RPMI7951 (cell line): ENCODE measurements at regions not wholly inside any gene's neighbourhood (a gene's known extent, or its start where the extent isn't known, plus 50 kb on each side); places are given as distances from the start of the nearest gene placed in this dataset.
A peak's percentile ranks its signal among the peaks of the same experiment; 100 is the strongest.

Experiments used
- DNase-seq: peaks from one replicate; pipeline ENCODE4 v3.0.0-alpha.2; 2012; ENCODE audit warnings: low read depth

GRCh38 chr5:161134083-161134482 is 282.1 kb upstream of the ATP10B start:
- DNase-seq: no peak

DNA sequence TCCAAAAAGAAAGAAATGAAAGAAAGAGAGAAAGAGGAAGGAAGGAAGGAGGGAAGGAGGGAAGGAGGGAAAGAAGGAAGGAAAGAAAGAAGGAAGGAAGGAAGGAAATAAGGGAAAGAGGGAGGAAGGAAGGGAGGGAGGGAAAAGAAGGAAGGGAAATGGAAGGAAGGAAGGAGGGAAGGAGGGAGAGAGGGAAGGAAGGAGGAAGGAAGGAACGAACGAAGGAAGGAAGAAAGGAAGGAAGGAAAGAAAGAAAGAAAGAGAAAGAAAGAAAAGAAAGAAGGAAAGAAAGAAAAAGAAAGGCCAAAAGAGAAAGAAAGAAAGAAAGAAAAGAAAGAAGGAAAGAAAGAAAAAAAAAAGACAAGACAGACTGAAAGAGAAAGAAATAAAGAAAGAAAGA is 263.9 kb upstream of the ATP10B start:
- no peak for DNase-seq

DNA sequence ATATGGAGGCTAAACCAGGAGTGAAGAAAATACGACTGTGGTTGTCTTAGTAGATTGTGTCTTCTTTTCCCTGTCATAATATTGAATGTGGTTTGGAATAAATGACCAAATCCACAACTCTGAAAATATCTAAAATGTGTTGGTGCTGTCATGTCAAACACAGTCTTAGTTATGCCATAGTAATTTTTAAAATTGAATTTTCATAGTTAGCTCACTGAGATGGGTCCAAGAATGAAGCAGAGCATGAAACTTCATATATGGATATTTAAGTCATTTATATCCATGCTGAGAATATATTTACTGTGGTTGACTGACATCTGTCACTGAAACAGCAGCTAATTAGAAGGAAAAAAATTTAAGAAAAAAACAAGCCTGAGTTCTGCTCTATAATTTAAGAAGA is 260.4 kb upstream of the ATP10B start:
- DNase-seq: no peak

DNA sequence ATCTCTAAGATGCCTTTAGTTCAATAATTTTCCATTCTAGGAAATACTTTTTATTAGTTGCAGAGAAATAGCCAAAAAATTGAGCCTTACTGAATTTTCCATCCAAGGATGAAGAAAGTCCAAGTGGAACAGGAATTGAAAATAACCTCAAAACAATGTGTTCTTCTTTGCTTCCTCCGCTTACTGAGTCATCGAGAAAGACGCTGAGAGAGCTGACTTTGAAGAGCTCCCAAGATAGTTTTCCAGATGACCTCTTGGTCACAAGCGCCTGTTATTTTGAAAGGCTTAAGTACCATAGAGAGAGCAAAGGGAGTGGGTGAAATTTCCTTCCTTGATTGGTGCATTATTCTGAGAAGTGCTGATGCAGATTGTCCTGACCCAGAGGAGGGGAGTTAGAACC is 253.5 kb upstream of the ATP10B start:
- peak; percentile 17 for DNase-seq

- DNase-seq: no peak
These were observed 246.5 kb upstream of the ATP10B start for GRCh38 chr5:161098516-161098915.

DNA sequence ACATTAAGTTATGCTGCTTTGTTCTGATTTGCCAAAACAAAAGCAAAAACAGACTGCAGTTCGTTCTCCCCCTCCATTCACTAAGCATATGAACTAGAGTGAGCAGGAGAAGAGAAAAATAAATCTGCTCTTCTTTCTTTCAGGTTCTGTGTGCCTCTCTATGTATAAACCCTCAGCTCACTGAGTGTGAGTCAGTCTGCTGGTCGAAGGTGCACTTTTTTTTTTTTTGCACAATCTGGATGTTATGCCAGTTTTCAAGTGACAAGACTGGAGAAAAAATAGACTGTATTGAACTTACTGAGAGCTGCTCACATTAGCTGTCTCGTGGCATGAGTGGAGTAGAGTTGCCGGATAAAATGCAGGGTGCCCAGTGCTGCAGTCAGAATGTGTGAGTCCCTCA is 244.6 kb upstream of the ATP10B start:
- no peak for DNase-seq

DNA sequence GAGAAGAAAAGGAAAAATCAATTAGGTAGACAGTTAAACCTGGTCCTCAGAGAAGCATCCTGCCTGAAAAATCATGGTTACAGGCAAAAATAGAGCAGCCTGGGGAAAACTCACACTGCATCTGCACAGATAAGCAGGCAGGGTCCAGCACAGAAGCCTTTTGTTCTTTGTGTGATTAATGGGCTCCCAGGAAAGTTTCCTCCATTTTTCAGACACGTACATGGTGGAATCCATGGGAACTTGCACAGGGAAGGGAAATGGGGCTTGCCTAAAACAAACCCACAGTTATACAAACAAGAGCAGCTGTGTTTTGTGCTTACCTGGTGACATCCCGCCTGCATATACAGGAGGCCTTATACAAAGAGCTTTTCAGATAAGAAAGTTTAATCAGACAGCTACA is 243.9 kb upstream of the ATP10B start:
- DNase-seq: no peak

DNA sequence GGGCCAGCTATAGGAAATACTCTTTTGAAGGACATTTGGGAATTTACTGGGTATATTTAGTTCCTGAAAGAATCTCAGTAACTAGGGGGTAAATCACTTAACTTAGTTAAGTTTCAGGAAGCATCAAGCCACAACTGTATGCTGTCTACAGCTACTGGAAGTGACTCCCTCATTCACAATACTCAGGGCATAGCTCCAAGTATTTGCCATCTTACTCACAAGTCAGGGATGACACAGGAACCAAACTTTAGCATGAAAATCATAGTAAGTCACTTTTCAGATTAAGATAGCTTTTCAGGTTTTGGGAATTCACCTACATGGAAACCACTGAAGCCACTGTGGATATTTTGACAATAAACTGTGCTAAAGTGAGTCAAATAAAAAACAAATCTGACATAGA is 242.4 kb upstream of the ATP10B start:
- DNase-seq: peak; percentile 18

DNA sequence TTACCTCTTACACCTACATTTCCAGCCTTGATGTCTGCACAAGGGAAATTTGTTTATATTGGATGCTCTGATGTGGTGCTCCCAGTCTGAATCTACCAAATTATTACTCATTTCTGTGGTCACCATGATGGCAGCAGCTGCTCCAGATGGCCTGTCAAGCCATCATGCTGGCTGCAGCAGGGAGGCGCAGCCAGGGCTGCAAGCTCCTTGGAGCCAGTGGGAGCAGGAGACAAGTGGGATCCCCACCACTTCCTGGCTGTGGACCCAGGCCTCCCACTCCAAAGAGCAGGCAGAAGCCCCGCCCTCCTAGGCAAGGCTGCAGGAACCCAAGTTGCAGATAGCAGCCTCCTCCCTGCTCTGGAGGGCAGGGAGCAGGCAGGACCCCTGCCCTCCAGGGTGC is 241.1 kb upstream of the ATP10B start:
- peak; percentile 37 for DNase-seq

DNA sequence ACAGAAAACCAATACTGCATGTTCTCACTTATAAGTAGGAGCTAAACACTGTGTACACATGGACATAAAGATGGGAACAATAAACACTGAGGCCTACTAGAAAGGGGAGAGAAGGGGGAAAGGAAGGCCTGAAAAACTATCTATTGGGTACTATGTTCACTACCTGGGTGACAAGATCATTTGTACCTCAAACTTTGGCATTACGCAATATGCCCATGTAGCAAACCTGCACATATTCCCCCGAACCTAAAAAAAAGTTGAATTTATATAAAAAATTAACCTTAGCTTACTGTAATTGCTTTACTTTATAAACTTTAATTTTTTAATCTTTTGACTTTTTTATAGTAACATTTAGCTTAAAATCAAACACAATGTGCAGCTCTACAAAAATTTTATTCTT is 237.6 kb upstream of the ATP10B start:
- no peak for DNase-seq

DNA sequence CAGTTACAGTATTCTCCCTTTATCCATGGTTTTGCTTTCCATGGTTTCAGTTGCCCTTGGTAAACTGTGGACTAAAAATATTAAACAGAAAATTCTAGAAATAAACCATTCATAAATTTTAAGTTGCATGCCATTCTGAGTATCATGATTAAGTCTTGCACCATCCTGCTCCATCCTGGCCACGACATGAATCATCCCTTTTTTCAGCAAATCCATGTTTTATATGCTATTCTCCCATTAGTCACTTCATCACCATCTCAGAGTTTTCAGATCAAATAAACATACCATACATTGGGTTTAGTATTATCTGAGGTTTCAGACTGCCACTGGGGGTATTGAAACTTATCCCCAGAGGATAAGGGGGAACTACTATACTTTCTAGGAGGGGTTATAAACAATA is 234.4 kb upstream of the ATP10B start:
- peak; percentile 1 for DNase-seq

GRCh38 chr5:161085056-161085455 is 233.0 kb upstream of the ATP10B start:
- DNase-seq: no peak

DNA sequence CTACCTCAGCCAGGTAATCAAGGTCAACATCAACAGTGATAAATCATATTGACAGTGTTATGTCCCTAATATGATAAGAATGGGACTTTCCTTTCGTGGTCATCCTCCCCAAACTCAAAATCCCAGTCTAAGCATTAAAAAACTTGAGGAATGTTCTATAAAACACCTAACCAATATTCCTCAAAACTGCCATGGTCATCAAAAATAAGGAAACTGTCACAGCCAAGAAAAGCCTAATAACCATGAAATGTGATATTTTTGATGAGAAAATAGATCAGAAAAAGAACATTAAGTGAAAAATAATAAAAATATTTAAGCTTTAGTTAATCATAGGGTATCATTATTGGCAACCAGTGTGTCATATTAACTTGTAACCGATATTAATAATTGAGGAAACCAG is 232.1 kb upstream of the ATP10B start:
- DNase-seq: no peak

DNA sequence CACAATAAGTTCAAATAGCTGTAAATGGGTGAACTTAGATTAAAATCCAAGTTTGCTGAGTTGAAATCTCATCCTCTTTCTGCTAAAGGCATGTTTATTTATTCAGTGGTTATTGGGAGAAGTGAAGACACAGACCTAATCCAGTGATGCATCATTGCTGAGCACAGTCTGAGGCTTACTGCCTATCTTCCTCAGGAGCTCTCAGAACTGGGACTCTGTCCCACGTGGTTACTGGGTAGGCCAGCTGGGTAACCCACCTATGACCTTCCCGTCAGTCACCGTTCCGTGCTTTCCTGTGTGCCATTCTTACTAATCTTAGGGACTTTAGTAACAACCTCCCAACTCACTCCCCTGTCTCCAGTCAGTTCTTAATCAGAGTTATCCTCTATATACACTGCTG is 226.8 kb upstream of the ATP10B start:
- no peak for DNase-seq

DNA sequence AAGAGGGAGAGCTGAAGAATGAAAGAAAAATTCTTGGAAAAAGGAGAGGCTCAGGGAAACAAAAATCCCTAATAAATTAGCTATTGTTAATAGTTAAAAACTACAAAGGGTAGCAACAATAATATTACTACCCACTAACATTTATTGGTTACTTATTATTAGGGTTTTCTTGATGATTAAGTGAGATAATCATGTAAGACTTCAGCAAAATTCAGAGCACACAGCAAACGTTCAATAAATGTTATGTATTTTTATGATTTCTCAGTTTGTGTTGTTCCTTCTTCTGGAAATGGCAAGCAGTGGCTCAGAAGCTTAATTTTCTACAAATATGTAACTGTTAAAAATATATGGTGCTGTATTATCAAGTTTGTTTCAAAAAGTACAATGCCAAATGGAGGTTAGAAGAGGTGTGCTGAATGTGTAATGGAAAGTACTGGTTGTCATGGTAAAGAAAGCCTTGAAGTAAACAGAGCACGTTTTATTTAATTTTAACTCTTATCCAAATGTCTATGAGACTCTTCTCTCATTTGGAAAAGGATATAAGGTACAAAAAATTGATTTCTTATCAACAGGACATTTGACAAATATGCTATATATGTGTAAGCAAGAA is 226.0 kb upstream of the ATP10B start:
- DNase-seq: no peak

DNA sequence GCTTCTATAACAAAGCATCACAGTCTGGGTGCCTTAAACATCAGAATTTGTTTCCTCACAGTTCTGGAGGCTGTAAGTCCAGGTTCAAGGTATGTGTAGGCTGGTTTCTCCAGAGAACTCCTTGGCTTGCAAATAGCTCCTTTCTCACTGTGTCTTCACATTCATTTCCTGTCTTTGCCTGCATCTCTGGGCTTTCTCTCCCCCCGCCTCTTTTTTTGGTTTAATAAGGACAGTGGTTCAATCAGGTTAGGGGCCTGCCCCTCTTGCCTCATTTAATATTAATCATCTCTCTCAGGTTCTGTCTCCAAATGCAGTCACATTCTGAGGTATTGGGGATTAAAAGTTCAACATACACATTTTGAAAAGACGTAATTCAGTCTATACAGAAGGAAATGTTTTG is 225.5 kb upstream of the ATP10B start:
- no peak for DNase-seq

DNA sequence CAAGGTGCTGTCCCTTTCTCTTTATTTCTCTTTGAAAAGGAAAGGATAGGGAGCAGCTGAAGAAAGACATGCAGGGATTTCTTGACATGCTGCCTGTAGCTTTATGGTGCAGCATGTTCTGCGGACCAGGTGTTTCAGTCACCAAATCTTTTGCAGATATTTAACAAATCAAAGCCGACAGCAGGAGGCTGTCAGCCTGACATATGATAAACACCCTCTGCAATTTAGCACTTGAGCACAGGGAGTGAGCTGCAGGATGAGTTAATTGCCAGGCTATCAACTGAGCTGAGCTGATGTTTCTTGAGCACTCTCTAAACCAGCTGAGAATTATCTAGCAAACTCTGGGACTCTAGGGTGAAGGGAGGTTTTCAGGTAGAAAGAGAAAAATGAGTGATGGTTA is 212.8 kb upstream of the ATP10B start:
- no peak for DNase-seq

GRCh38 chr5:161064297-161064696 is 212.3 kb upstream of the ATP10B start:
- no peak for DNase-seq

DNA sequence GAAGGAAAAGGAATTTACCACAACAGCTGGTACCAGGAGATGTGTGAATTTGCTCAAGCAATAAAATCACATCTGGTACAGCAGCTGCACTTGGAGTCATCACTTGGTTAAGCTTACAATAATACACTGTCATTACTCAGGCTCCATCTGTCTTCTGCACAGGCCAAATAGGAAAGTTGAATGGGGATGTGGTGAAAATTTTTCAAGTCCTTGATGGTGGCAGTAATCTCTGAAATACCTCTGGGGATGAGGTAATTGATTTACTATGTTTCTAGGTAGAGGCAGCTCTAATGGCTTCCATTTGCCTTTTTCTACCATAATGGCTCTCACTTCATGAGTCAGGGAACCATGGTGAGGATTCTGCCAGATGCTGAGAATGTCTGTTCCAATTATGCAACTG is 206.8 kb upstream of the ATP10B start:
- no peak for DNase-seq

DNA sequence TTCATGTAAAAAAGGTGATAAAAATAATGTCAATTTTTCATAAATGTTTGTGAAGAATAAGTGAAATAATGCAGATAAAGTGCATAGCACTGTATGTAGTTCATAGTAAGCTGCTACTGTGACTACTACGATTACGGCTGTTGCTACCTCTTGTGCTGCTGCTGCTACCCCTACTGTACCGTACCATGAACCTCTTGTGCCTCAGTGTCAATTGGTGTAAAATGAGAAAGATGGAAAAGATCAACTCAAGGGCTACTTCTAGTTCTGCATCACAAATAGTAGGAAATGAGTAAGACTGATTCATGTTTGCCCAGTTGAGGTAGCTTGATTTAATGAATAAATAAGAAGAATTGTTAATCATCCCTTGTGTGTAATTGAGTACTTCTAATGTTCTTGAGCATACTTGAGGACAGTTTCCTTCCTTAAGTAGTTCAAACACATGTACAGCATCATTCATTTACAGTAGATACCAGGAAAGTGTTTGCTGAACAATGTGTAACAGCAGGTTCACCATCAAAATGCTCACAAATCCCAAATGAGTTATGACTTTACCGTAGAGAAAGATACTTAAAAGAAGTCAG is 200.0 kb upstream of the ATP10B start:
- no peak for DNase-seq

DNA sequence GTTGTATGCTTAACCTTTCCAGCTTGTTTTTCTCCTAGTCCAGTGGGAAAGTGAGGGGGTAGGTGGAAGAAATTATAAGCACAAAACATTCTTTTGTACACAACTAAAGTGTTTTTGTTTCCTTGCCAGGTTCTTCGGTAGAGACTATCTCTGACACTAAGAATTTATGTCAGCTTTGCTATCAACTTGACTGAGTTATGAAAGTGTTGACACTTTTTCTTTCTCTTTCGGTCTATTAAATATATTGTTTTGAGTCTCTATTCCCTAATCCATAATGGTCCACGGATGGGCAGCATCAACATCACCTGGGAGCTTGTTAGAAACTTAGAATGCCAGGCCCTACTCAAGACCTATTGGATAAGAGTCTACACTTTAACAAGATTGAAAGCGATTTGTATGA is 195.0 kb upstream of the ATP10B start:
- no peak for DNase-seq

- DNase-seq: no peak
These were observed 190.9 kb upstream of the ATP10B start for GRCh38 chr5:161042862-161043261.

DNA sequence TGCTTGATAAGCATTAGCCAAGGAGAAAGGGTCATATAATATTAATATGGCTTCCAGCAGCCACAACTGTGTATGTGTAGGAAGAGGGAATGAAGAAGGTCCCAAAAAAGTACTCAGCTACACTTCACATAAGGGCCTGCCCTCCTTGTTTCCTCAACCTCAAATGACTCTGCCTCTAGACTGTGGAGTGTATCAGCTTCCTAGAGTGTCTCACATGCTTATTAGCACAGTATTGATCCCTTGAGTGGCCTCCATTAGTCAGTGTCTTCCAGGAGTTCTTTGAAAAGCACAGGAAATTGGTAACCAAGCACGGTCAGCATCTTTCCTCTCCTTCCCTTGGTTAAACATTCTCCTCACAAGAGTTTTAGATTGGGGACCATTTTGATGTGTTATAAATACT is 190.4 kb upstream of the ATP10B start:
- DNase-seq: no peak

DNA sequence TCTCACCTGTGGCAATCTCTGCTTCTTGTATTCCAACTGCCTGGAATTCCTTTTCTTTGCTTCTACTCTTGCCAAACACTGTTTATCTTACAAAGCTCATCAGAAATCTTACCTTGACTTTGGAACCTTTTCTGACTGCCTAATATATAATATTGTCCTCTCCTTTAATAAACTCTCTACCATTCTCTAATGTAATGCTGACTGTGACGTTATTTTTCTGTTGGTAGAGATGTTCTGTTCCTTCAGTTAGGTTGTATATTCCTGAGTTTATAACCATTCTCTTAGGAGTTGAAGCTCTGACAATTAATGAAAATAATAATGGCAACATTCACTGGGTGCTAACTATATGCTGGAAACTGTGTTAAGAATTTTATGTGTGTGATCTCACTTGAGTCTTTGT is 188.8 kb upstream of the ATP10B start:
- DNase-seq: no peak
